ENCODE measurements at regions not wholly inside any gene's neighbourhood (a gene's known extent, or its start where the extent isn't known, plus 50 kb on each side); places are given as distances from the start of the nearest gene placed in this dataset.

- Histone ChIP-seq H2AFZ (ENCODE audit: low read depth, low read length) (no peak overlapping the region), H3K79me2 (ENCODE audit: control insufficient read depth, insufficient read depth, low read length) (no peaks in the 10 kb centered on the region), H3K36me3 (ENCODE audit: control insufficient read depth in 2 of 2, extremely low read depth in 1 of 2, insufficient read depth in 2 of 2, low read length in 2 of 2) (no peaks in the 10 kb centered on the region), H3K9ac (replicated peaks; ENCODE audit: extremely low read depth, insufficient read depth, low read length) (no peak overlapping the region), H3K27me3 (ENCODE audit: control insufficient read depth in 2 of 2, insufficient read depth in 2 of 2, low read length in 2 of 2) (no peaks in the 10 kb centered on the region), H3K4me3 (replicated peaks in 1 of 3; ENCODE audit: insufficient read depth in 1 of 3, low read depth in 1 of 3, low read length in 3 of 3) (no peak overlapping the region), H3K27ac (ENCODE audit: insufficient read depth, low read depth, low read length) (no peak overlapping the region), H3K4me2 (ENCODE audit: insufficient read depth, low read length) (no peak overlapping the region), H3K9me1 (replicated peaks; ENCODE audit: control insufficient read depth, extremely low read depth, insufficient read depth, low read length) (no peaks in the 10 kb centered on the region), H3K9me3 (replicated peaks; ENCODE audit: control insufficient read depth, insufficient read depth, low read length) (no peaks in the 10 kb centered on the region), H3K4me1 (ENCODE audit: control insufficient read depth, extremely low read depth, insufficient read depth, low read length) (no peaks in the 10 kb centered on the region), H4K20me1 (replicated peaks; ENCODE audit: control insufficient read depth, extremely low read depth, insufficient read depth, low read length) (no peaks in the 10 kb centered on the region)
- ChIA-PET CTCF (no interaction called here), POLR2A (no interaction called here)
- FAIRE-seq (no peak), DNase-seq (ENCODE audit: low read depth, low spot score) (no peak)
- TF ChIP-seq POLR2AphosphoS5 (IDR thresholded peaks at IDR 0.05; ENCODE audit: insufficient read depth, low read depth, low read length): no peak
- BruUV-seq (replicated peaks): no TSS peak
- dilution Hi-C loops (cut with MboI; ENCODE audit: extremely low pct_ligation_motif_present, low sequenced_read_pairs): no loop called here
- intact Hi-C loops (cut with micrococcal nuclease): loop anchor here (2.0 kb wide), 1 partner anchor 37 kb away; no protein-coding TSS in a partner anchor
Measured at GRCh38 chr9:2559192-2560152, 62.1 kb upstream of the VLDLR start.

- Histone ChIP-seq H3K9ac (replicated peaks; ENCODE audit: extremely low read depth, insufficient read depth, low read length) (no peak overlapping the region), H3K9me1 (replicated peaks; ENCODE audit: control insufficient read depth, extremely low read depth, insufficient read depth, low read length) (no peaks in the 10 kb centered on the region), H2AFZ (ENCODE audit: low read depth, low read length) (no peak overlapping the region), H4K20me1 (replicated peaks; ENCODE audit: control insufficient read depth, extremely low read depth, insufficient read depth, low read length) (no peaks in the 10 kb centered on the region), H3K36me3 (ENCODE audit: control insufficient read depth in 2 of 2, extremely low read depth in 1 of 2, insufficient read depth in 2 of 2, low read length in 2 of 2) (no peaks in the 10 kb centered on the region), H3K4me2 (ENCODE audit: insufficient read depth, low read length) (no peak overlapping the region), H3K9me3 (replicated peaks; ENCODE audit: control insufficient read depth, insufficient read depth, low read length) (no peaks in the 10 kb centered on the region), H3K79me2 (ENCODE audit: control insufficient read depth, insufficient read depth, low read length) (no peaks in the 10 kb centered on the region), H3K27me3 (ENCODE audit: control insufficient read depth in 2 of 2, insufficient read depth in 2 of 2, low read length in 2 of 2) (no peaks in the 10 kb centered on the region), H3K4me3 (replicated peaks in 1 of 3; ENCODE audit: insufficient read depth in 1 of 3, low read depth in 1 of 3, low read length in 3 of 3) (no peak overlapping the region), H3K27ac (ENCODE audit: insufficient read depth, low read depth, low read length) (no peak overlapping the region), H3K4me1 (ENCODE audit: control insufficient read depth, extremely low read depth, insufficient read depth, low read length) (no peaks in the 10 kb centered on the region)
- ChIA-PET CTCF (no interaction called here), POLR2A (no interaction called here)
- FAIRE-seq: no peak
- TF ChIP-seq POLR2A (IDR thresholded peaks at IDR 0.05; ENCODE audit: low read depth, low read length) (no peak), EZH2 (IDR thresholded peaks at IDR 0.05; ENCODE audit: borderline replicate concordance, low read depth, low read length, severe bottlenecking) (no peak), GATA2 (IDR thresholded peaks at IDR 0.05; ENCODE audit: insufficient read depth, insufficient read length, low read depth, low read length) (no peak), FOS (IDR thresholded peaks at IDR 0.05; ENCODE audit: borderline replicate concordance, insufficient read depth, low read length) (no peak), JUN (IDR thresholded peaks at IDR 0.05; ENCODE audit: borderline replicate concordance, insufficient read depth, insufficient read length, low read depth) (no peak)
- intact Hi-C loops (cut with micrococcal nuclease) (loop anchor here (2.0 kb wide), 1 partner anchor 37 kb away; no protein-coding TSS in a partner anchor), dilution Hi-C loops (cut with MboI; ENCODE audit: extremely low pct_ligation_motif_present, low sequenced_read_pairs) (no loop called here)
- BruUV-seq (replicated peaks): no TSS peak
- no peak for DNase-seq (ENCODE audit: low read depth, low spot score)
Measured at GRCh38 chr9:2560180-2560579, 61.4 kb upstream of the VLDLR start.
